ENCODE measurements at regions not wholly inside any gene's neighbourhood (a gene's known extent, or its start where the extent isn't known, plus 50 kb on each side); places are given as distances from the start of the nearest gene placed in this dataset.

- DNase-seq (ENCODE audit: low read depth, low spot score), result no peak
Measured at GRCh38 chr13:76094645-76095044, 458.5 kb downstream of the LMO7 start.

- no peak for DNase-seq (ENCODE audit: low read depth, low spot score)
Measured at GRCh38 chr13:76091076-76091475, 454.9 kb downstream of the LMO7 start.

GRCh38 chr13:76086729-76087128, 450.6 kb downstream of the LMO7 start:
- DNase-seq (ENCODE audit: low read depth, low spot score), result no peak

- no peak for DNase-seq (ENCODE audit: low read depth, low spot score)
Measured at GRCh38 chr13:76067850-76068249, 431.7 kb downstream of the LMO7 start.

- no peak for DNase-seq (ENCODE audit: low read depth, low spot score)
Measured at GRCh38 chr13:76053181-76053580, 417.1 kb downstream of the LMO7 start.

- DNase-seq (ENCODE audit: low read depth, low spot score), result no peak
Measured at GRCh38 chr13:76049376-76049746, 413.2 kb downstream of the LMO7 start.

- no peak for DNase-seq (ENCODE audit: low read depth, low spot score)
Measured at GRCh38 chr13:76048675-76049375, 412.7 kb downstream of the LMO7 start.

GRCh38 chr13:76048131-76048530, 412.0 kb downstream of the LMO7 start:
- DNase-seq (ENCODE audit: low read depth, low spot score), result no peak

- DNase-seq (ENCODE audit: low read depth, low spot score), result no peak
Measured at GRCh38 chr13:76043874-76044273, 407.7 kb downstream of the LMO7 start.

- DNase-seq (ENCODE audit: low read depth, low spot score), result no peak
Measured at GRCh38 chr13:76038920-76039716, 403.0 kb downstream of the LMO7 start.

- no peak for DNase-seq (ENCODE audit: low read depth, low spot score)
Measured at GRCh38 chr13:76036176-76036575, 400.0 kb downstream of the LMO7 start.

- DNase-seq (ENCODE audit: low read depth, low spot score), result no peak
Measured at GRCh38 chr13:76035711-76036110, 399.6 kb downstream of the LMO7 start.

- no peak for DNase-seq (ENCODE audit: low read depth, low spot score)
Measured at GRCh38 chr13:76029706-76030105, 393.6 kb downstream of the LMO7 start.

GRCh38 chr13:76029088-76029487, 393.0 kb downstream of the LMO7 start:
- DNase-seq (ENCODE audit: low read depth, low spot score), result no peak

- DNase-seq (ENCODE audit: low read depth, low spot score), result no peak
Measured at GRCh38 chr13:76027131-76027530, 391.0 kb downstream of the LMO7 start.

- no peak for DNase-seq (ENCODE audit: low read depth, low spot score)
Measured at GRCh38 chr13:76025392-76025791, 389.3 kb downstream of the LMO7 start.

GRCh38 chr13:76024151-76024550, 388.0 kb downstream of the LMO7 start:
- no peak for DNase-seq (ENCODE audit: low read depth, low spot score)

- DNase-seq (ENCODE audit: low read depth, low spot score), result no peak
Measured at GRCh38 chr13:76023652-76024051, 387.5 kb downstream of the LMO7 start.

- no peak for DNase-seq (ENCODE audit: low read depth, low spot score)
Measured at GRCh38 chr13:76020421-76020955, 384.4 kb downstream of the LMO7 start.

- DNase-seq (ENCODE audit: low read depth, low spot score), result no peak
Measured at GRCh38 chr13:76019421-76020044, 383.4 kb downstream of the LMO7 start.

GRCh38 chr13:76017861-76018556, 381.9 kb downstream of the LMO7 start:
- no peak for DNase-seq (ENCODE audit: low read depth, low spot score)
